DOHH2 (cell line): ENCODE measurements at regions not wholly inside any gene's neighbourhood (a gene's known extent, or its start where the extent isn't known, plus 50 kb on each side); places are given as distances from the start of the nearest gene placed in this dataset.

Source experiments
- H3F3A ChIP-seq: fragments of 200-600 bp; sonication (generic), shearing (Covaris generic); 2 replicates; pipeline ENCODE4 v1.6.0; 2016; ENCODE audit warnings: antibody characterized with exemption, mild to moderate bottlenecking; ENCODE audit not compliant: control insufficient read depth, insufficient read depth
- H3K27ac ChIP-seq: fragments of 200-600 bp; sonication (generic); 2 replicates; pipeline ENCODE4 v1.5.1; 2014; ENCODE audit warnings: low read depth, mild to moderate bottlenecking, low read length, moderate library complexity
- H3K27me3 ChIP-seq: fragments of 200-600 bp; sonication (generic); 2 replicates; pipeline ENCODE4 v1.6.1; 2014; ENCODE audit warnings: mild to moderate bottlenecking, low read length, mixed read lengths; ENCODE audit not compliant: control insufficient read depth
- H3K36me3 ChIP-seq: fragments of 200-600 bp; sonication (generic); 2 replicates; pipeline ENCODE4 v1.6.1; 2014; ENCODE audit warnings: mild to moderate bottlenecking, low read length, moderate library complexity, mixed read lengths; ENCODE audit not compliant: control insufficient read depth
- H3K4me1 ChIP-seq: fragments of 200-600 bp; sonication (generic); 2 replicates; pipeline ENCODE4 v1.6.1; 2014; ENCODE audit warnings: mild to moderate bottlenecking, low read length, mixed read lengths; ENCODE audit not compliant: control insufficient read depth
- H3K4me2 ChIP-seq: fragments of 200-600 bp; sonication (generic); 2 replicates; pipeline ENCODE4 v1.6.0; 2014; ENCODE audit warnings: mild to moderate bottlenecking, low read length, moderate library complexity
- H3K4me3 ChIP-seq: fragments of 200-600 bp; sonication (generic); 2 replicates; pipeline ENCODE4 v1.5.1; 2014; ENCODE audit warnings: mild to moderate bottlenecking, low read length, mixed read lengths
- H3K79me2 ChIP-seq: fragments of 200-600 bp; sonication (generic); 2 replicates; pipeline ENCODE4 v1.6.1; 2014; ENCODE audit warnings: mild to moderate bottlenecking, low read length, mixed read lengths; ENCODE audit not compliant: control insufficient read depth
- H3K9me2 ChIP-seq: fragments of 200-600 bp; sonication (generic); replicated peaks from 2 replicates; pipeline ENCODE4 v1.6.1; 2014; ENCODE audit warnings: mild to moderate bottlenecking, low read length, mixed read lengths; ENCODE audit not compliant: control insufficient read depth
- H3K9me3 ChIP-seq: fragments of 200-600 bp; sonication (generic); 2 replicates; pipeline ENCODE4 v1.6.1; 2014; ENCODE audit warnings: antibody characterized with exemption, low read length, mixed read lengths; ENCODE audit not compliant: control insufficient read depth, insufficient read depth
- H4K20me1 ChIP-seq: fragments of 200-600 bp; sonication (generic); 2 replicates; pipeline ENCODE4 v1.6.0; 2014; ENCODE audit warnings: low read depth, mild to moderate bottlenecking, antibody characterized with exemption, low read length, moderate library complexity; ENCODE audit not compliant: control insufficient read depth, insufficient read depth
- CTCF ChIP-seq: fragments of 200-600 bp; sonication (generic); IDR thresholded peaks from one replicate; pipeline ENCODE4 v1.5.1; 2014; ENCODE audit warnings: antibody characterized with exemption, mild to moderate bottlenecking, low read depth, low read length; ENCODE audit not compliant: poor library complexity, severe bottlenecking
- EZH2phosphoT487 ChIP-seq: fragments of 200-600 bp; sonication (generic); IDR thresholded peaks from 2 replicates; pipeline ENCODE4 v1.6.1; 2017; ENCODE audit warnings: borderline replicate concordance, mild to moderate bottlenecking, antibody characterized with exemption, low read length, moderate library complexity, mixed read lengths

DNA sequence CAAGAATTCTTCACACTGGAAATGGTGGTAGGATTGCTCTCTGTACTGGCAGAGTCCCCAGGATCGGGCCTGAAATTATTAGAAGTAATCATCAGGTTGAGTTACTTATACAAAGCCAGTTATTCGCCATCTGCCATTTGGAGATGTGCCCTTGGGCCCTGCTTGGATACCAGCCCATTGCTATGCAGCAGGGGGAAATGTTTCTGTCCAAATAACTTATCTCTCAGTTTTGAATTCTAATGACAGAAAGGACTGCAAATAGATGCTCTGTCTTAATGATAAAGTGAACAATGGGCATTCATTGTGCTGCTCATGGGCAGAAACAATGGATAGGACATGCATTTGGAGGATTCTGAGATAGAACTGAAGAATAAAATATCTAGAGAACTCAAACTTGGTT lies 139.1 kb upstream of the PELI2 start:
- H3K4me3 ChIP-seq, result no peak overlapping the region
- H3K79me2 ChIP-seq, result no peaks in the 10 kb centered on the region
- no peak for TF ChIP-seq EZH2phosphoT487
- no peak for TF ChIP-seq CTCF
- H3K9me3 ChIP-seq, result no peaks in the 10 kb centered on the region
- H3K27ac ChIP-seq, result no peak overlapping the region
- H3K4me2 ChIP-seq, result no peak overlapping the region
- no peaks in the 10 kb centered on the region for H3K36me3 ChIP-seq
- H3F3A ChIP-seq, result no peaks in the 10 kb centered on the region
- no peaks in the 10 kb centered on the region for H3K9me2 ChIP-seq
- no peaks in the 10 kb centered on the region for H4K20me1 ChIP-seq
- H3K4me1 ChIP-seq, result no peaks in the 10 kb centered on the region
- no peaks in the 10 kb centered on the region for H3K27me3 ChIP-seq

GRCh38 chr14:55979781-55980180 lies 138.4 kb upstream of the PELI2 start:
- TF ChIP-seq EZH2phosphoT487, result no peak
- TF ChIP-seq CTCF, result no peak
- H3K9me2 ChIP-seq, result no peaks in the 10 kb centered on the region
- H3K27me3 ChIP-seq, result no peaks in the 10 kb centered on the region
- no peak overlapping the region for H3K27ac ChIP-seq
- no peaks in the 10 kb centered on the region for H4K20me1 ChIP-seq
- H3K4me1 ChIP-seq, result no peaks in the 10 kb centered on the region
- no peaks in the 10 kb centered on the region for H3K9me3 ChIP-seq
- H3K79me2 ChIP-seq, result no peaks in the 10 kb centered on the region
- no peaks in the 10 kb centered on the region for H3K36me3 ChIP-seq
- H3K4me2 ChIP-seq, result no peak overlapping the region
- no peak overlapping the region for H3K4me3 ChIP-seq
- H3F3A ChIP-seq, result no peaks in the 10 kb centered on the region

- Histone ChIP-seq H3K79me2 (no peaks in the 10 kb centered on the region), H3K4me3 (no peak overlapping the region), H3K9me2 (no peaks in the 10 kb centered on the region), H3K27me3 (no peaks in the 10 kb centered on the region), H3K36me3 (no peaks in the 10 kb centered on the region), H3K9me3 (no peaks in the 10 kb centered on the region; the same call in 1 of the 2 replicates), H3K27ac (no peak overlapping the region), H3F3A (no peaks in the 10 kb centered on the region), H3K4me2 (no peak overlapping the region), H4K20me1 (no peaks in the 10 kb centered on the region), H3K4me1 (no peaks in the 10 kb centered on the region)
- no peak for TF ChIP-seq CTCF
- no peak for TF ChIP-seq EZH2phosphoT487
Measured at GRCh38 chr14:55980970-55981369, 137.2 kb upstream of the PELI2 start.

- H3K4me3 ChIP-seq, result no peak overlapping the region
- no peak overlapping the region for H3K4me2 ChIP-seq
- no peaks in the 10 kb centered on the region; the same call in 1 of the 2 replicates for H3K9me3 ChIP-seq
- no peaks in the 10 kb centered on the region for H3K9me2 ChIP-seq
- no peaks in the 10 kb centered on the region for H3K79me2 ChIP-seq
- H3F3A ChIP-seq, result no peaks in the 10 kb centered on the region
- H3K4me1 ChIP-seq, result no peaks in the 10 kb centered on the region
- TF ChIP-seq CTCF, result no peak
- TF ChIP-seq EZH2phosphoT487, result no peak
- no peak overlapping the region for H3K27ac ChIP-seq
- H3K36me3 ChIP-seq, result no peaks in the 10 kb centered on the region
- H3K27me3 ChIP-seq, result no peaks in the 10 kb centered on the region
- no peaks in the 10 kb centered on the region for H4K20me1 ChIP-seq
Measured at GRCh38 chr14:55986069-55986468, 132.1 kb upstream of the PELI2 start.
